Ecto neural progenitor cell (in vitro differentiated cells): ENCODE measurements at regions not wholly inside any gene's neighbourhood (a gene's known extent, or its start where the extent isn't known, plus 50 kb on each side); places are given as distances from the start of the nearest gene placed in this dataset.
"Not testable (repeated sequence)": the region's sequence is repeated elsewhere in the genome, so short reads cannot be mapped to it uniquely, and the experiment has no call there.

ENCODE experiments used
- DNase-seq: peaks from one replicate; pipeline ENCODE4 v3.0.0-alpha.2; 2018; ENCODE audit warnings: low spot score

DNA sequence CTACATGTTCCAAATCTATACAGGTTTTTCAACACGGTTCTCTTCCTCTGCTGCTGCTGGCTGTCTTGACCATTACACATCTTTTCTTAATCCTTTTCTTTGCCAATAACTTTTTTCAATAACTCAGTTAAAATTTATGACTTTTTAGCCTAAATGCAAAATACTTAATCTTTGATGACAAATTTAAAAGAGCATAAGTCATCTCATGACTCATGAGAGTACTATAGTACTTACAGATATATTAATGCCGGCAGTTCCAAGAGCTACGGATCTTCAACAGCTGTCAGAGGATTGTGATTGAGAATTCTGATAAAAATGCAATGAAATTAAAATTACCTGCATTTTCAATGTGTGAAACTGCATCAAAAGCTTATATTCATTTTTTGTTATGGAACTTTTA, 105.5 kb downstream of the KPNA2 start:
- DNase-seq: no peak

DNA sequence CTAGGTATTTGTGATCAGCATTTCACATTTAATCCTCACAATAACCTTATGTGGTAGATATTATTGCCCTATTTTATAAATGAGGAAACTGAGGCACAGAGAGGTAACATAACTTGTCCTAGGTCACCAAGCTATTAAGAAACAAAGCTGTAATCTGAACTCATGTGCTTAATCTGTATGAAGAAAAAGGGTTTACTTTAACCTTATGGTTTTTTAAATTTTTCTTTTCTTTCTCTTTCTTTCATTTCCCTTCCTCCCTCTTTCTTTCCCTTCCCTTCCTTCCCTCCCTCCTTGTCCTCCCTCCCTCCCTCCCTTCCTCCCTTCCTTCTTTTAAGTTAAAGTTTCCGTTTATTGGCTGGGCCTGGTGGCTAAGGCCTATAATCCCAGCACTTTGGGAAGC, 105.2 kb upstream of the AMZ2 start:
- no peak for DNase-seq

DNA sequence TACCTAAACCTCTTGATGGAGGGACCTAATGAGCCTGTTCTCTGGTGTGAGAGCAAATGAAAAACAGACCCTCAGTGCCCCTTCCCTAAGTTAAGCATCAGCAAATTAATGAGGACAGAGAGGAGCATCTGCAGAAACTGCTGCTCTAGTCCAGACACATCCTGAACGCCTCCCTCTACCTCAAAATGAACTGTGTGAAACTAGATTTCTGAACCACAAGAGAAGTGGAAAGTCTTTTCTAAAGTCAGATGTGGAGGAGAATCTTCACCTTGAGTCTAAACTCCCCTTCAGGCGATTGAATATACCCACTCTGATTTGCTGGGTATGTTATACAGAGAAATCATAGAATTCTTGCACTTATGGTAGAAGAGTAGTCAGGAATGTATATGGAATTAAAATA, 104.4 kb upstream of the AMZ2 start:
- no peak for DNase-seq

DNA sequence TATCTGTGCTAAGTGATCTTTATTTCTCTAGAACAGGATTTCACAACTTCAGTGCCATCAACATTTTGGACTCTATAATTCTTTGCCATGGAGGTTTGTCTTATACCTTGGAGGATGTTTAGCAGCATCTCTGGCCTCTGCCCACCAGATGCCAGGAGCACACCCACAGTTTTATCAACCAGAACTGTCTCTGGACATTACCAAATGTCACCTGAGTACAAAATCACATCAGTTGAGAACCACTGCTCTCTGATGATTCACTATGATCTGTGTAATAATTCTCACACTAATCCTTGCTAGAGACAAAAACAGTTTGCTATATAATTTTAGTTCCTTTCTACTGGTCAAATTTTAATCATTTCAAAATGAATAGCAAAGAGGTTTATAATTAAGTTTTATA, 102.8 kb upstream of the AMZ2 start:
- DNase-seq: no peak

DNA sequence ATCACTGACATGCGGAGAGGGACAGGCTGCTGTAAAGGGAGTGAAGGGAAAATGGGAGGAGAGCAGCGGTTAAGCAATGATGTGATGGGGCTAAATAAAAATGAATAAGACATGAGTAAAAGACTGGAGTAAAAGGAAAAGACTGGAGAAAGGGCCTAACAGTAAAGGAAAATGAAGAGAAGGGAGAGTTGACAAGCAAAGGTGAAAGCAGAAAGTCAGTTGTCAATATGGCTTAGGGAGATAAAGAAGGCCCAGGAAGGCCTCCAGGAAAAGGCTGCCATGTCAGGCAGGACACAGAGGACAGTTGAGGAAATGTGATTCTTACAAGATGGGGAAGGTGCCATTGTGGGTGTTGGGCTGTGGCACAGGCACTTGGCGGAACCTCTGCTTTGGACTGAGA, 98.9 kb upstream of the AMZ2 start:
- DNase-seq: no peak

DNA sequence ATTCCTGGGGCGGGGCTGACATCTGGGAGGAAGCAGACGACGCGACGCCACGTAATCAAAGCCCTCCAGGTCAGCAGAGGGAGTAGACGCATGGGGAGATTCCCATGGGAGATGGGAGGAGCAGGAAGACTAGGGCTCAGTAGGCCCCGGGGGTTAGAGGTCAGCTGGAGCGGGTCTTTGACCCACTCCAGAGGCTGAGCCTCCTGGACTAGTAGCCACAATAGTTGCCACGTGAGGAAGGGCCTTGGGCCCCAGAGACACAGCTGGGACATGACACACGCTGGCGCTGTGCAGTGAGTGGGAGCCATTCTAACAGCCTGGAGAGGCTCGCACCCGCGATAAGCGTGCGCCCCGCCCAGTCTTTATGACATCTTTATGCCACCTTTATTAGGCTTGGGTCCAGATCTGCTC, 95.7 kb upstream of the AMZ2 start:
- no peak for DNase-seq

DNA sequence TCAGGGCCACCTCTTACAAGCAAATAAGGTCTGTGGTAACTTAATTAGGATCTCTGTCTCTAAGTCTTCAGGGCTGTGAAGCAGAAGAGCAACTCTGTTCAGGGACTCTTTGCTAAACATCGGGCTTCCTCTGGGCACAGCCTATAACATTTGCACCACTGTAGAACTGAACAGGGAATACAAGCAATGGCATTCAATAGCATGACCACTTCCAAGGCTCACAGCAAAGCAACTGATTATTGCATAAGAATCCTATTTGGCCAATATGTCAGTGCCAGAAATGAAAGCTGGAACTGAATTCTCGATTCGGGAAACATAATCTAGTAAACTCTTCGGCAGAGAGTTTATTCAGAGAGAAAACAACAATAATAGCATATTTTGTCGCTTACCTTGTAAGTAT, 92.2 kb upstream of the AMZ2 start:
- DNase-seq: no peak

DNA sequence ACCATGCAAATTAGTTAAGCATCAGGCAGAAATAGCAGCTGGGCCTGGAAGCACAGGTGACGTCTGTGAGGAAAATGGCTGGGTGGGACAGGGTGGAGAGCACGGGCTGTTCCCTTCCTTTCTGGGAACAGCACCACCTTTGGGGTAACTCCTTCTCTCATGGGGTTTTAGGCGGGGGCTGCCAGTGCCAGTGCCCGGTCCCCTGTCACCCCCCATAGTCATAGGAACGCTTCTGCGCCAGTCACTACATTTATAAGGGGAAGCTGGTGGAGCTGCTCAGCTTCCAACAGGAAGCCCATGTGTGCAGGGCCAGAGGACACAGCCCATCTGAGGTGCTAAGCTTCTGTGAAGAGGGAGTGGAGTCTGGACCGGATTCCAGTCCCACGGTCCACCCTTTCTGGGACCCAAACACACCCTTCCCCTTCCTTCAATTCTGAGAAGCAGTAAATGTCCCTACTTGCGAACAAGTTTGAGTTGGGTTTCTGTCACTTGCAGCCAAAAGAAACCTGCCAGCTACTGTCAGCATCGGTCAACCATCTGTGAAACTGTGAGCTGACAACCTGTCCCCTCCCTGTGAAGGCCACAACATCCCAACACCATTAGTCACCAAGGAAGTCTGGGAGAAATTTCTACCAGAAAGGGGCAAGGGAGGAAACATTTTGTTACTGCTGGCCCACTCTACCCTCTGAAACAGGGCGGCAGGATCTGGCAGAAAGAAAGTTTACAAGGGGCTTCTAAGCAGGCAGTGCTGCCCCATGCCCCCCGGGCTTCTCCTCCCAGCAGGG, 86.0 kb upstream of the AMZ2 start:
- DNase-seq: no peak

DNA sequence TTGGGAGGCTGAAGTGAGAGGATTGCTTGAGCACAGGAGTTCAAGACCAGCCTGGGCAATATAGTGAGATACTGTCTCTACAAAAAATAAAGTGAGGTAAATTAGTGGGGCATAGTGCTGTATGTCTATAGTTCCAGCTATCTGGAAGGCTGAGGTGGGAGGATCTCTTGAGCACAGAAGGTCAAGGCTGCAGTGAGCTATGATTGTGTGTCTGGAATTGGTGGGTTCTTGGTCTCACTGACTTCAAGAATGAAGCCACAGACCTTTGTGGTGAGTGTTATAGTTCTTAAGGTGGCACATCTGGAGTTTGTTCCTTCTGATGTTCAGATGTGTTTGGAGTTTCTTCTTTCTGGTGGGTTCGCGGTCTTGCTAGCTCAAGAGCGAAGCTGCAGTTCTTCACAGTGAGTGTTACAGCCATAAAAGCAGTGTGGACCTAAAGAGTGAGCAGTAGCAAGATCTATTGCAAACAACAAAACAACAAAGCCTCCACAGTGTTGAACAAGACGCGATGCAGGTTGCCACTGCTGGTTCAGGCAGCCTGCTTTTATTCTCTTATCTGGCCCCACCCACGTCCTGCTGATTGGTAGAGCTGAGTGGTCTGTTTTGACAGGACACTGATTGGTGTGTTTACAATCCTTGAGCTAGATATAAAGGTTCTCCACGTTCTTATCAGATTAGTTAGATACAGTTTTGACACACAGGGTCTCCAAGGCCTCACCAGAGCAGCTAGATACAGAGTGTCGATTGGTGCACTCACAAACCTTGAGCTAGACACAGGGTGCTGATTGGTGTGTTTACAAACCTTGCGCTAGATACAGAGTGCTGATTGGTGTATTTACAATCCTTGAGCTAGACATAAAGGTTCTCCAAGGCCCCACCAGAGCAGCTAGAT, 79.3 kb upstream of the AMZ2 start:
- DNase-seq: not testable (repeated sequence)

DNA sequence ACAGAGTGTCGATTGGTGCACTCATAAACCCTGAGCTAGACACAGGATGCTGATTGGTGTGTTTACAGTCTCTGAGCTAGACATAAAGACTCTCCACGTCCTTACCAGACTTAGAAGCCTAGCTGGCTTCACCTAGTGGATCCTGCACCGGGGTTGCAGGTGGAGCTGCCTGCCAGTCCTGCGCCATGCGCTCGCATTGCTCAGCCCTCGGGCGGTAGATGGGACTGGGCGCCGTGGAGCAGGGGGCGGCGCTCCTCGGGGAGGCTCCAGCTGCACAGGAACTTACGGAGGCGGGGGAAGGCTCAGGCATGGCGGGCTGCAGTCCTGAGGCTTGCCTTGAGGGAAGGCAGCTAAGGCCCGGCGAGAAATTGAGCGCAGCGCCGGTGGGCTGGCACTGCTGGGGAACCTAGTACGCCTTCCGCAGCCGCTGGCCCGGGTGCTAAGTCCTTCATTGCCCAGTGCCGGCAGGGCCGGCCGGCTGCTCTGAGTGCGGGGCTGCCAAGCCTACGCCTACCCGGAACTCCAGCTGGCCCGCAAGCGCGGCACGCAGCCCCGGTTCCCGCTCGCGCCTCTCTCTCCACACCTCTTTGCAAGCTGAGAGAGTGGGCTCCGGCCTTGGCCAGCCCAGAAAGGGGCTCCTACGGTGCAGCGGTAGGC, 78.5 kb upstream of the AMZ2 start:
- not testable (repeated sequence) for DNase-seq

DNA sequence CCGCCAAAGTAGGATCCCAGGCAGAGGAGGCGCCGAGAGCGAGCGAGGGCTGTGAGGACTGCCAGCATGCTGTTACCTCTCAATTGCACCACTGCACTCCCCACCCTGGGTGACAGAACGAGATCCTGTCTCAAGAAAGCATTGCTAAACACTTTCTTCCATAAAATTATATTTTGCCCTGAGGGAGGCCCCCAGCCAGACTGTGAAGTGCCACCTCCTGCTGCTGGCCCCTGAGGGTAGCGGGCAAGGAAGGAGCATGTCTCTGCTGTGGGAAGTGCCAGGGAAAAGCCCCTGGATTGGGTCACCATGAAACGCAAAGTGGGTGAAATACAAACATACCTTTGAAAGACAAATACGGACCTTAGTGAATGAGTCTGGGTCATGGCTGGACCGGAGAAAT, 78.0 kb upstream of the AMZ2 start:
- no peak for DNase-seq

DNA sequence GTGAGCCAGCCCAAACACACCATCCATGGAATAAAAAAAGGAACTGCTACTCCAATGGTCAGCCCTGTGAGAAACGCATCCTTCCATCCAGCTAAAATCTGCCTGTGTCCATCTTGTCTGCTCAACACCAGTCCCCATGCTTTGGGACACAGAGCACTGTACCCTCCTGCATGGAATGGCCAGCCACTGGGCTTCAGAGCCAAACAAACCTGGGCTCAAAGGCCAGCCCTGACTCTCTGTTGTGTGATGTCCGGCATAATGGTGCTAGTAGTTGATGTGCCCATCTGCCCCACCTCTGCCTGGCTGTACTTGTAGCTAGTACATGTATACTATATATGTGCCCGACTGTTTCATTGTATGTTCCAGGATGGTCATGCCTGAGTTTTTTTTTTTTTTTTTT, 77.6 kb upstream of the AMZ2 start:
- DNase-seq: no peak

DNA sequence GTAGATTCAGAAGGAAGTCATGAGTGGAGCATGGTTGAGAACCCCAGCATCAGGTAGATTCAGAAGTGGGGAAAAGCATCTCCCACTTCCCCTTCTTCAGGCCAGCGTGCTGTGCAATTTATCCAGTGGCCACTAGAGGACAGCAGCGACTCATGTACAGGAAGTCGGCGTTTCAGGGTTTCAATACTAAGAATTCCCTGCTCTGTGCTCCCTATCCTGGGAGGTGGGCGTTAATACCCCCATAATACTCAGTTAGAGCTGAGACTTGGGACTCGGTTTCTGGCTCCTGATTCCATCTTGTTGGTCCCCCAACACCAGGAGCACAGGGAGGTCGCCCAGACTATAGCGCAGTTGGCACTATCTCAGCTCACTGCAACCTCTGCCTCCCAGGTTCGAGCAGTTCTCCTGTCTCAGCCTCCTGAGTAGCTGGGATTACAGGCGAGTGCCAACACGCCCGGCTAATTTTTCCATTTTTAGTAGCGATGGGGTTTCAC, 75.3 kb upstream of the AMZ2 start:
- peak; percentile 82 for DNase-seq

DNA sequence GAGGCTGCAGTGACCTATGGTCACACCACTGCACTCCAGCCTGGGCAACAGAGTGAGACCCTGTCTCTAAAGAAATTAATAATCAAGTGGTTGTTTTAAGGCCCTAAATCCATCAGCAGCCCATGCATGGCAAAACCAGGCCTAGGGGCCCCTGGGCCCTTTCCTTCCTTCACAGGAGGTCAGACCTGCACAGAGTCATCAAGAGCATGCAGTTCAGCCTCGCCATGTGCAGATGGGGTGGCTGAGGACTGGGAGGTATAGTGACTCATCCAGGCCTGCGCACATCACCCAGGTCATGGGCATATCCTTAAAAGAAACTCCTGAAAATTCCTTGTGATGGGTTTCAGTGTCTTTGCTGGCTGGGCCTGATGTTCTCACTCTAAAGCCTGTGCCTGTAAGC, 72.4 kb upstream of the AMZ2 start:
- no peak for DNase-seq

DNA sequence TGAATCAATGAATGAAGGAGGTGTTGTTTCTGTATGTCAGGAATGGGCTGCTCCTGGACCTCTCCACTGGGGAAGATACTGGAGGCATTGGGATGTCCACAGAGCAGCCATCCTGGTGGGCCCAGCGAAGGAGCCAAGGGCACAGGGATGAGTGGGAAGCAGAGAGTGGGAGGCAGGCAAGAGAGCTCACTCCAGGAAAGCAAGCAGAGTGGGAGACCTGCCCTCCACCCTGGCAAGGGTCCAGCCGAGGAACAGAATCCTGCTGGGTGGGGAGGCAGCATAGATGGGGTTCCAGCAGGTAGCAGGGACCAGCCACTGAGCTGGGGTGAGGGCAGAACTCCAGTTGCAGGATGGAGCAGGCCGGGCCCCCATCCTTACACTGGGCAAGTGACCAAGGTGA, 71.9 kb upstream of the AMZ2 start:
- no peak for DNase-seq

DNA sequence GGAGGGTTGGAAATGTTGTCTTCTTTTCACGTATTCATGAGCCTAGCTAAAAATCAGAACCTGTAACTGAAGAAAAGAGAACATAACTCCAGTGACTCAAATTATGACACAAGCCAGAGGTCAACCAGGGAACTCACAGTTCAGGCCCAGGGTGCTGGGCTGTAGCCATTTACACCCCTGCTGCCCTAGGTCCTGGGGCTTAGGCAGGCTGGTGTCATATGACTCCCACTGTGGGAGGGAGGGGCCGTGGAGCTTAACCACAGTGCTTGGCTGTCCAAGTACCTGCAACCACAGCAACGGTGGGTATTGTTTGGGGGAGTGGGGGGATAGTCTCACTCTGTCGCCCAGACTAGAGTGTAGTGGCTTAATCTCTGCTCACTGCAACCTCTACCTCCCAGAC, 71.1 kb upstream of the AMZ2 start:
- peak; percentile 53 for DNase-seq

DNA sequence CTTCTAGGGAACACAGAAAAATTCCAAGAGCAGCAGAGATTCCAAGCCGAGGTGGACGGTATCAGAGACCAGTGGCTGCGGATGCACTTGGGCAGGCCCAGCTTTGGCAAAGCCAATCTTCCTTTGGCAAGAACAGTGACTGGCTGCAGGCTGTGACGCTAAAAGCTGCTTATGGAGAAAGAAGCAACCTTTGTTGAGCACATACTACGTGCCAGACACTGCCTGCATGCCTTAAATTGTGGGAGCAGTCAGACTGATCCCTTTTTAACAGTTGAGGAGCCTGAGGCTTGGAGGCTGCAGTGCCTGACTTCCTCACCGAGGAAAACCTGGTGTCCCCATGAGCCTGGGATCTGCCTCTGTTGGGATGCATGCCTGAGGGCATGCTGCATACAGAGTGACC, 69.0 kb upstream of the AMZ2 start:
- DNase-seq: no peak

DNA sequence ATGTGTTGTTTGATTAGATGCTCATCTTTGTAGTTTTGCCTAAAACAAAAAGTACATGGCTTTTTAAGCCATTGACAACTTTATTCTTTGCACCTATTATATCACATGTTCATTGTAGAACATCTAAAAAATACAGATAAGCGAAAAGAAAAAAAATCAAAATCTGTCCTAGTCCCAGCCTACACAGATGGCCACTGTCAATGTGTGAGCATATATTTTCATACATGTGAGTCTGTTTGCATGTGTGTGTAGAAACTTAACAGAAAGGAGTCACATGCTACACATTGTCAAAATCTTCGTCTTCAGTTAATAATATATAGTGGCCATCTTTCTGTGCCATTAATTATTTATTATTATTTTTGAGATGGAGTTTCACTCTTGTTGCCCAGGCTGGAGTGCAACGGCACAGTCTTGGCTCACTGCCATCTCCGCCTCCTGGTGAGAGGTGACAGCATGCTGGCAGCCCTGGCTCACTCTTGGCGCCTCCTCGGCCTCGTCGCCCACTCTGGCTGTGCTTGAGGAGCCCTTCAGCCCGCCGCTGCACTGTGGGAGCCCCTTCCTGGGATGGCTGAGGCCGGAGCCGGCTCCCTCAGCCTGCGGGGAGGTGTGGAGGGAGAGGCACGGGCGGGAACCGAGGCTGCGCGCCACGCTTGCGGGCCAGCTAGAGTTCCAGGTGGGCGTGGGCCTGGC, 68.5 kb upstream of the AMZ2 start:
- DNase-seq: no peak

DNA sequence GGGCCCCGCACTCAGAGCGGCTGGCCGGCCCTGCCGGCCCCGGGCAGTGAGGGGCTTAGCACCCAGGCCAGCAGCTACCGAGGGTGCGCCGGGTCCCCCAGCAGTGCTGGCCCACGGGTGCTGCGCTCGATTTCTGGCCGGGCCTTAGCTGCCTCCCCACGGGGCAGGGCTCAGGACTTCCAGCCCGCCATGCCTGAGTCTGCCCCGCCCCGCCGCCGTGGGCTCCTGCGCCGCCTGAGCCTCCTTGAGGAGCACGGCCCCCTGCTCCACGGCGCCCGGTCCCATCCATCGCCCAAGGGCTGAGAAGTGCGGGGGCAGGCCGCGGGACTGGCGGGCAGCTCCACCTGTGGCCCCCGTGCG, 67.9 kb upstream of the AMZ2 start:
- DNase-seq: no peak

DNA sequence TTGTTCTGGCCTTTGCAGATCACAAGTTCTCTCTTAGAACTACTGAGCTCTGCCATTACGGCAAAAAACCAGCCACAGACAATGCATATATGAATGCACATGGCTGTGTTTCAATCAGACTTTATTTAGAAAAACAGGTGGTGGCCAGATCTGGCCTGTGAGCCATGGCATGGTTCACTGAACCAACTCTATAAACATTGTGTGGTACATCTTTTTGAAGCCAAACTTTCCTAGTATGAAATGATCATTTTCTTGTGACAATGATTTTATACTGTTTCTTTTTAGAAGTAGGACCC, 65.9 kb upstream of the AMZ2 start:
- no peak for DNase-seq

DNA sequence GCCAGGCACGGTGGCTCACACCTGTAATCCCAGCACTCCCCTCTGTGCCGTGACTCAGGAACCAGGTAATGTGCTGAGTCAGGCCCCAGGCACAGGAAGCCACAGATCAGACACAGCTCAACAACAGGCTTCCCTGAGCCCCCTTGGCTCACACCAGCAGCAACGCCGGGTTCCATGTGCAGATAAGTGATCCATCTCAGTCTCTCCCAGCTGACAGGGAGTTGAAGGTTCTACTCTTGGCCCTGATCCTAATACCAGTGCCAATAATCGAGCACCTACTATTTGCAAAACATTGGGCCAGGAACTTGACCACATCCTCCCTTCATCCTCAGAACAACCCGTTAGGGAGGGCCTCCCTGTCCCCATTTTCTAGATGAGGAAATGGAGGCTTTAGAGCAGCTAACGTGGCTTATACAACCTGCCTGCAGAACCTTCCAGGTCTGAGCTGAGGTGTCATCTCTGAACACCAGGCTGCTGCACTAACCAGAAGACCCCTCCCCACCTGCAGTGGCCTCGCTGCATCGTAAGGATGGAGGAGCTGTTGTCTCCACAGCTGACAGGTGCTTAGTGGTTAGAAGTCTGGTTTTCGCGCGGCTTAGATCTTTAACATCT, 64.8 kb upstream of the AMZ2 start:
- no peak for DNase-seq

DNA sequence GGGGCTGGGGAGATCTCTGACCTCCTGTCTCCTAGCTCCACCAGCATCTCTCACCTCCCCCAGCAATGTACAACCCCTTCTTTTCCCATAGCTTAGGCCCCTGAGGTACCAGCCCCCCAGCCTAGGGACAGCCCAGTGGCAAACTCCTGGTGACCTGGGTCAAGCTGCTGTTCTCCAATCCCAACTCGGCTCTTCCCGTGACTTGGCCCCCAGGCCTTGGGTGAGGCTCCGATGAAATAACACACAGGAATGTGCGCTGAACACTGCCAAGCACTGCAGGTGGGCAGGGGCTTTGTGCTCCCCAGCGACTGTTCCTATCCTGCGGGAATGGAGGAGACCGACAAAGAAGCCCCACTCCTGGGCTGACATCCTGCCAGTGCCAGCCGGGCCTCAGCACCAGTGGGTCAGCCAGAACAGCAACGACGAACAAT, 63.7 kb upstream of the AMZ2 start:
- no peak for DNase-seq
